H1 (cell line): ENCODE measurements at regions not wholly inside any gene's neighbourhood (a gene's known extent, or its start where the extent isn't known, plus 50 kb on each side); places are given as distances from the start of the nearest gene placed in this dataset.

Experiments
- CTCF ChIA-PET: fragments of 300-600 bp; sonication (Branson Sonifier 250); formaldehyde crosslinking; loops from one replicate; lab custom pipeline; 2021; ENCODE audit not compliant: partially characterized antibody; lab: Charles Lee
- POLR2A ChIA-PET: fragments of 300-600 bp; sonication (Branson Sonifier 250); formaldehyde crosslinking; loops from one replicate; lab custom pipeline; 2021; ENCODE audit warnings: inconsistent platforms; ENCODE audit not compliant: partially characterized antibody; lab: Charles Lee
- DNase-seq, 2 experiments: peaks; one replicate each; pipeline versions ENCODE4 v3.0.0 to v3.0.0-alpha.2; 2010 to 2022; ENCODE audit warnings: low spot score in 2 of 2, low read depth in 1 of 2, mixed read lengths in 1 of 2
- FAIRE-seq: peaks from 2 replicates; lab custom pipeline; 2011; peaks lifted over from hg19 to GRCh38; lab: Jason Lieb, UNC
- H2AFZ ChIP-seq: 2 replicates; pipeline ENCODE4 v1.8.1; 2012; ENCODE audit warnings: low read length, inconsistent platforms
- H2AK5ac ChIP-seq: 2 replicates; pipeline ENCODE4 v1.6.1; 2013; ENCODE audit warnings: low read depth, low read length
- H2BK120ac ChIP-seq: replicated peaks from 2 replicates; pipeline ENCODE3; 2013; ENCODE audit warnings: low read depth, low read length, inconsistent platforms
- H2BK12ac ChIP-seq: 2 replicates; pipeline ENCODE4 v1.6.1; 2013; ENCODE audit warnings: low read depth, low read length
- H2BK15ac ChIP-seq: 2 replicates; pipeline ENCODE4 v1.6.1; 2013; ENCODE audit warnings: low read length
- H2BK20ac ChIP-seq: 2 replicates; pipeline ENCODE4 v1.6.1; 2013; ENCODE audit warnings: low read length
- H2BK5ac ChIP-seq: 2 replicates; pipeline ENCODE4 v1.6.1; 2013; ENCODE audit warnings: low read depth, low read length
- H3K14ac ChIP-seq: 2 replicates; pipeline ENCODE4 v1.6.1; 2013; ENCODE audit warnings: inconsistent platforms; ENCODE audit not compliant: insufficient read length
- H3K18ac ChIP-seq: 2 replicates; pipeline ENCODE4 v1.6.1; 2013; ENCODE audit warnings: low read length; ENCODE audit errors: extremely low read depth
- H3K23ac ChIP-seq: 2 replicates; pipeline ENCODE4 v1.6.1; 2013; ENCODE audit warnings: inconsistent platforms; ENCODE audit not compliant: insufficient read length
- H3K23me2 ChIP-seq: 2 replicates; pipeline ENCODE4 v1.6.1; 2013; ENCODE audit warnings: low read depth, low read length
- H3K27ac ChIP-seq: 2 replicates; pipeline ENCODE4 v1.6.1; 2011; ENCODE audit warnings: low read depth, low read length, inconsistent platforms
- H3K27me3 ChIP-seq, 4 experiments: replicated peaks in 1 of 4; 1 replicate in 1 of 4; 2 replicates in 3 of 4; pipeline versions ENCODE4 v1.6.1 to v1.8.1; 2011 to 2013; ENCODE audit warnings: low read length in 3 of 4, mild to moderate bottlenecking in 3 of 4, inconsistent platforms in 2 of 4, mixed read lengths in 2 of 4, moderate library complexity in 1 of 4; ENCODE audit not compliant: control insufficient read depth in 3 of 4, insufficient read depth in 3 of 4; ENCODE audit errors: extremely low read depth in 1 of 4
- H3K36me3 ChIP-seq, 4 experiments: 2 replicates each; pipeline versions ENCODE4 v1.6.1 to v1.8.1; 2011 to 2013; ENCODE audit warnings: mild to moderate bottlenecking in 4 of 4, low read length in 3 of 4, moderate library complexity in 2 of 4, control low read depth in 1 of 4, inconsistent platforms in 1 of 4; ENCODE audit not compliant: insufficient read depth in 4 of 4, control insufficient read depth in 2 of 4
- H3K4ac ChIP-seq: replicated peaks from 2 replicates; pipeline ENCODE3; 2013; ENCODE audit warnings: low read length, low read depth, mixed read lengths, inconsistent platforms; ENCODE audit not compliant: insufficient read length
- H3K4me1 ChIP-seq, 4 experiments: replicated peaks in 1 of 4; 1 replicate in 1 of 4; 2 replicates in 3 of 4; pipeline versions ENCODE4 v1.6.1 to v1.8.1; 2011 to 2013; ENCODE audit warnings: low read length in 3 of 4, inconsistent platforms in 2 of 4, mixed read lengths in 1 of 4; ENCODE audit not compliant: insufficient read depth in 4 of 4, control insufficient read depth in 3 of 4
- H3K4me2 ChIP-seq, 2 experiments: 2 replicates each; pipeline versions ENCODE4 v1.6.1 to v1.8.1; 2011 to 2013; ENCODE audit warnings: low read depth in 2 of 2, low read length in 2 of 2, control low read depth in 1 of 2, inconsistent platforms in 1 of 2, mild to moderate bottlenecking in 1 of 2; ENCODE audit not compliant: insufficient read depth in 1 of 2
- H3K4me3 ChIP-seq, 4 experiments: fragments of 200-600, 300-600 bp in 1 of 4; sonication (generic), shearing (Covaris generic), sonication (Bioruptor Twin) in 1 of 4; 2 replicates each; pipeline versions ENCODE4 v1.5.1 to v1.8.1; 2011 to 2016; ENCODE audit warnings: low read length in 4 of 4, low read depth in 3 of 4, control low read depth in 2 of 4, inconsistent platforms in 2 of 4, mild to moderate bottlenecking in 2 of 4, mixed read lengths in 1 of 4, moderate library complexity in 1 of 4; ENCODE audit not compliant: insufficient read depth in 2 of 4; ENCODE audit errors: extremely low read depth in 1 of 4
- H3K56ac ChIP-seq: replicated peaks from 2 replicates; pipeline ENCODE3; 2013; ENCODE audit warnings: low read depth, mild to moderate bottlenecking, mixed read lengths, low read length, inconsistent platforms; ENCODE audit not compliant: insufficient read length
- H3K79me1 ChIP-seq: 2 replicates; pipeline ENCODE4 v1.6.1; 2013; ENCODE audit warnings: low read depth, low read length, control low read depth
- H3K79me2 ChIP-seq, 2 experiments: 2 replicates each; pipeline versions ENCODE4 v1.6.1 to v1.8.1; 2012 to 2013; ENCODE audit warnings: low read length in 2 of 2, mild to moderate bottlenecking in 2 of 2, inconsistent platforms in 1 of 2; ENCODE audit not compliant: insufficient read depth in 2 of 2, control insufficient read depth in 1 of 2
- H3K9ac ChIP-seq, 4 experiments: replicated peaks in 1 of 4; 1 replicate in 1 of 4; 2 replicates in 3 of 4; pipeline versions ENCODE4 v1.6.1 to v1.8.1; 2011 to 2013; ENCODE audit warnings: low read depth in 3 of 4, low read length in 3 of 4, control low read depth in 2 of 4, mild to moderate bottlenecking in 2 of 4, moderate library complexity in 2 of 4, inconsistent platforms in 1 of 4; ENCODE audit errors: extremely low read depth in 1 of 4
- H3K9me3 ChIP-seq, 2 experiments: 2 replicates each; pipeline versions ENCODE4 v1.6.1 to v1.8.1; 2012 to 2013; ENCODE audit warnings: mild to moderate bottlenecking in 2 of 2, moderate library complexity in 2 of 2, control low read depth in 1 of 2, inconsistent platforms in 1 of 2, low read depth in 1 of 2, low read length in 1 of 2, mixed read lengths in 1 of 2; ENCODE audit not compliant: insufficient read depth in 2 of 2
- H4K20me1 ChIP-seq, 2 experiments: replicated peaks in 1 of 2; 2 replicates each; pipeline versions ENCODE3 to v1.8.1; 2011 to 2013; ENCODE audit warnings: inconsistent platforms in 2 of 2, low read length in 2 of 2, mild to moderate bottlenecking in 1 of 2; ENCODE audit not compliant: insufficient read depth in 2 of 2, control insufficient read depth in 1 of 2
- H4K5ac ChIP-seq: 2 replicates; pipeline ENCODE4 v1.6.1; 2013; ENCODE audit warnings: low read length, low read depth, mixed read lengths, inconsistent platforms; ENCODE audit not compliant: insufficient read length
- H4K8ac ChIP-seq: 2 replicates; pipeline ENCODE4 v1.8.0; 2013; ENCODE audit warnings: mild to moderate bottlenecking, moderate library complexity, low read length, inconsistent platforms; ENCODE audit not compliant: insufficient read depth; ENCODE audit errors: extremely low read depth
- H4K91ac ChIP-seq: replicated peaks from 2 replicates; pipeline ENCODE3; 2013; ENCODE audit warnings: low read length, mixed read lengths, inconsistent platforms; ENCODE audit not compliant: insufficient read length
- BCL11A ChIP-seq, 2 experiments: IDR thresholded peaks; one replicate each; pipeline ENCODE4 v1.6.1; 2011; ENCODE audit warnings: low read depth in 2 of 2, low read length in 2 of 2, mild to moderate bottlenecking in 2 of 2
- CEBPB ChIP-seq: IDR thresholded peaks from 2 replicates; pipeline ENCODE4 v1.6.1; 2012; ENCODE audit warnings: low read depth, low read length
- GABPA ChIP-seq: IDR thresholded peaks from 2 replicates; pipeline ENCODE4 v1.6.1; 2011; ENCODE audit warnings: mild to moderate bottlenecking, low read length, moderate library complexity, borderline replicate concordance; ENCODE audit not compliant: insufficient read depth
- JUN ChIP-seq: IDR thresholded peaks from 2 replicates; pipeline ENCODE4 v1.6.1; 2011; ENCODE audit warnings: low read depth, mild to moderate bottlenecking, improper control_type of control experiment, low read length
- KDM4A ChIP-seq: IDR thresholded peaks from one replicate; pipeline ENCODE4 v1.7.1; 2012; ENCODE audit warnings: low read depth, mild to moderate bottlenecking, moderate library complexity, low read length, inconsistent platforms; ENCODE audit not compliant: severe bottlenecking
- PHF8 ChIP-seq: fragments of 200-600 bp; sonication (generic); conservative IDR thresholded peaks from 2 replicates; pipeline ENCODE4 v1.7.1; 2012; ENCODE audit warnings: low read depth, mild to moderate bottlenecking, inconsistent platforms, low read length, moderate library complexity
- POU5F1 ChIP-seq: IDR thresholded peaks from 2 replicates; pipeline ENCODE4 v1.6.1; 2011; ENCODE audit warnings: low read depth, mild to moderate bottlenecking, low read length, moderate library complexity
- RFX5 ChIP-seq: IDR thresholded peaks from 2 replicates; pipeline ENCODE4 v1.6.1; 2011; ENCODE audit warnings: low read depth, low read length, improper control_type of control experiment, borderline replicate concordance
- RXRA ChIP-seq: IDR thresholded peaks from 2 replicates; pipeline ENCODE4 v1.6.1; 2011; ENCODE audit warnings: low read depth, mild to moderate bottlenecking, low read length, moderate library complexity; ENCODE audit not compliant: insufficient read depth
- SIN3A ChIP-seq, 2 experiments: IDR thresholded peaks in 1 of 2; conservative IDR thresholded peaks in 1 of 2; 2 replicates each; pipeline ENCODE4 v1.6.1; 2011 to 2012; ENCODE audit warnings: low read length in 2 of 2, improper control_type of control experiment in 1 of 2, low read depth in 1 of 2, mild to moderate bottlenecking in 1 of 2
- SRF ChIP-seq: IDR thresholded peaks from 2 replicates; pipeline ENCODE4 v1.6.1; 2011; ENCODE audit warnings: mild to moderate bottlenecking, low read depth, low read length, moderate library complexity
- WGBS, 2 experiments: shearing (Covaris generic) in 1 of 2; methylation state at CpG; one replicate each; pipeline versions ENCODE4 v1.1.6 to v1.1.7; 2013 to 2015; ENCODE audit warnings: low lambda C conversion rate in 2 of 2, mixed read lengths in 2 of 2, inconsistent platforms in 1 of 2, low coverage in 1 of 2, missing lambda C conversion rate in 1 of 2; ENCODE audit not compliant: insufficient replicate concordance in 2 of 2, insufficient coverage in 1 of 2, insufficient read length in 1 of 2; ENCODE audit errors: extremely low coverage in 1 of 2, missing lambda C conversion rate in 1 of 2; 5-methylcytosine and 5-hydroxymethylcytosine counted together
- TF ChIP-seq, protein P1 (sequence below): IDR thresholded peaks from 2 replicates; pipeline ENCODE4 v1.6.1; 2012; ENCODE audit warnings: inconsistent platforms
- TF ChIP-seq, protein P2 (sequence below): IDR thresholded peaks from 2 replicates; pipeline ENCODE4 v1.6.1; 2012; ENCODE audit warnings: inconsistent platforms

DNA sequence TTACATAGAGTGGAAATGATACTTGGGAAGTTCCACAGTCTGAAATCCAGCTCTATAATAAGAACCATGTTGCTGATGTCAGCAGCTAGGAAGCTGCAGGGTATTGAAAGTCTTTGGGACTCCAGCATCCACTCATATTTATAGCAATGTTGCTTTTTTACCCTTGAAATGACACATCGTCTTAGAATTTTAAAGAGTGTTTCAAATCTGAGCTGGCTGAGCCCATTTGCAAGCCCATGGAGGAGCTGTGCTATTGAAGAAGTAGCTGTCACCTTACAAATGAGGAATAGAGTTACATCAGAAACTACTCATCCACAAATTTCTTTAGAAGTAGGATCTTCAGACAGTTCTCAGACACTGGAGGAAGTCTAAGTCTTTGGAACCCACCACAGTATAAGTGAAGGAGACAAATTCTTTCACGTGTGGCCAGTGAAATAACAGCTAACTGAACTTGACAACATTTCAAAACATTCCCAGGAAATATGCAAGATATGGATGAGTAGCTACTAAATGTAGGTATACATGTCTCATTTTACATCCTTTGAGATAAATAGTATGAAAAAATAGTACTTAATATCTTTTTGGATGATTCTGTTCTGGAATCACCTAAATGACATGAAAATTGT is 203.6 kb downstream of the ZNF365 start:
- FAIRE-seq, result no peak
- no peak overlapping the region for H3K9ac ChIP-seq
- no peak overlapping the region for H2BK120ac ChIP-seq
- no peak overlapping the region for H2BK5ac ChIP-seq
- no peak overlapping the region for H2AK5ac ChIP-seq
- H3K36me3 ChIP-seq, result no peaks in the 10 kb centered on the region
- no peak overlapping the region for H3K18ac ChIP-seq
- peaks cover 0 to 1% (median 0%) of the 10 kb centered on the region in 4 experiments; a peak in 2 of 7 replicates for H3K27me3 ChIP-seq
- H4K20me1 ChIP-seq, result no peaks in the 10 kb centered on the region
- ChIA-PET POLR2A (no interaction called here), CTCF (interaction anchor here (0.6 to 1.9 kb wide), 2 partner anchors 16 to 316 kb away, joined by 3 to 10 read pairs; no protein-coding TSS in a partner anchor)
- no peak overlapping the region for H3K4ac ChIP-seq
- no peak overlapping the region for H2AFZ ChIP-seq
- no peak overlapping the region for H3K27ac ChIP-seq
- no peaks in the 10 kb centered on the region for H3K79me2 ChIP-seq
- DNase-seq, result no peak
- no peaks in the 10 kb centered on the region for H3K79me1 ChIP-seq
- H2BK12ac ChIP-seq, result no peak overlapping the region
- no peak overlapping the region for H4K8ac ChIP-seq
- no peak overlapping the region for H3K4me2 ChIP-seq
- no peak overlapping the region for H4K5ac ChIP-seq
- no peak overlapping the region for H2BK15ac ChIP-seq
- no peak overlapping the region for H2BK20ac ChIP-seq
- H3K23ac ChIP-seq, result no peak overlapping the region
- no peaks in the 10 kb centered on the region for H3K23me2 ChIP-seq
- H3K4me1 ChIP-seq, result no peaks in the 10 kb centered on the region
- H3K9me3 ChIP-seq, result no peaks in the 10 kb centered on the region
- H3K4me3 ChIP-seq, result no peak overlapping the region
- 83% methylated on average over 2 of the region's 2 CpGs; no CpG with 5 or more reads in 1 of the 2 experiments for WGBS, 2 experiments
- H3K56ac ChIP-seq, result no peak overlapping the region
- no peak overlapping the region for H4K91ac ChIP-seq
- no peak overlapping the region for H3K14ac ChIP-seq
- TF ChIP-seq POU5F1, result no peak
- no peak for TF ChIP-seq GABPA
- no peak for TF ChIP-seq BCL11A (IDR thresholded peaks at IDR 0.05; ENCODE audit: low read depth in 2 of 2, low read length in 2 of 2)
- TF ChIP-seq, protein P1, sequence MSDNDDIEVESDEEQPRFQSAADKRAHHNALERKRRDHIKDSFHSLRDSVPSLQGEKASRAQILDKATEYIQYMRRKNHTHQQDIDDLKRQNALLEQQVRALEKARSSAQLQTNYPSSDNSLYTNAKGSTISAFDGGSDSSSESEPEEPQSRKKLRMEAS, result no peak
- no peak for TF ChIP-seq SIN3A (conservative IDR thresholded peaks at IDR 0.05 in 1 of 2, IDR thresholded peaks at IDR 0.05 in 1 of 2; ENCODE audit: low read depth in 1 of 2, low read length in 2 of 2)
- TF ChIP-seq, protein P2, sequence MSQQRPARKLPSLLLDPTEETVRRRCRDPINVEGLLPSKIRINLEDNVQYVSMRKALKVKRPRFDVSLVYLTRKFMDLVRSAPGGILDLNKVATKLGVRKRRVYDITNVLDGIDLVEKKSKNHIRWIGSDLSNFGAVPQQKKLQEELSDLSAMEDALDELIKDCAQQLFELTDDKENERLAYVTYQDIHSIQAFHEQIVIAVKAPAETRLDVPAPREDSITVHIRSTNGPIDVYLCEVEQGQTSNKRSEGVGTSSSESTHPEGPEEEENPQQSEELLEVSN, result no peak
- TF ChIP-seq RXRA, result no peak
- TF ChIP-seq KDM4A, result no peak
- TF ChIP-seq CEBPB, result no peak
- TF ChIP-seq JUN, result no peak
- TF ChIP-seq SRF, result no peak
- no peak for TF ChIP-seq RFX5
- TF ChIP-seq PHF8, result no peak
